ENCODE measurements at regions not wholly inside any gene's neighbourhood (a gene's known extent, or its start where the extent isn't known, plus 50 kb on each side); places are given as distances from the start of the nearest gene placed in this dataset.

- TF ChIP-seq CTCF (IDR thresholded peaks at IDR 0.05) (no peak), ZFX (IDR thresholded peaks at IDR 0.05; ENCODE audit: borderline replicate concordance) (no peak)
Observed at GRCh38 chr1:189141056-189141455, 1336.6 kb downstream of the BRINP3 start.

Data from 22Rv1 (cell line).